ENCODE measurements at regions not wholly inside any gene's neighbourhood (a gene's known extent, or its start where the extent isn't known, plus 50 kb on each side); places are given as distances from the start of the nearest gene placed in this dataset.

DNA sequence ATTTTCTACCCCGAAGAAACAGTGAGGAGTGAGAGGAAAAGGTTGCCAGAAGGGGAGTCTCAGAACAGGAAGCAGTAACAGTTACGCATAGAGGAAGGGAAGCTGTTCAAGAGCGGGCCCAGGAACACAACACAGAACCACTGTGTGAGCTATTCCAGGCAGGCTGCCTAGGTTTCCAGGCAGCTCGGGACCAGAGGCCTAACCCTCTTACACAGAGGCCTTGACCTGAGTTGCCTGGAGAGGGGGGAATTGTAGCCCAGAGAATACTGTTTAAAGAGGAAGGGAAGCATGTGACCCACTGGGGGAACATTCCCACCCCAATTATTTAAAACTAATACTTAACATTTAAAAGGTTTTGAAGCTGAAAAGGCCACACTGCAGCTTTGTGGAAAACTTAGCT lies 93.3 kb upstream of the ZNF98 start:
- Histone ChIP-seq H3K23me2 (ENCODE audit: low read depth, low read length) (no peaks in the 10 kb centered on the region), H3K18ac (ENCODE audit: extremely low read depth, low read length) (no peak overlapping the region), H3K4me2 (ENCODE audit: insufficient read depth in 1 of 2, low read depth in 2 of 2, low read length in 2 of 2) (no peak overlapping the region), H2AK5ac (ENCODE audit: low read depth, low read length) (no peak overlapping the region), H4K5ac (ENCODE audit: insufficient read length, low read depth, low read length) (no peak overlapping the region), H3K9me3 (ENCODE audit: insufficient read depth in 2 of 2, low read depth in 1 of 2, low read length in 1 of 2) (peaks cover 56 to 95% of the 10 kb centered on the region in 2 experiments), H4K91ac (replicated peaks; ENCODE audit: insufficient read length, low read length) (no peak overlapping the region), H3K56ac (replicated peaks; ENCODE audit: insufficient read length, low read depth, low read length) (no peak overlapping the region), H2BK12ac (ENCODE audit: low read depth, low read length) (no peak overlapping the region), H3K27me3 (replicated peaks in 1 of 4; ENCODE audit: control insufficient read depth in 3 of 4, extremely low read depth in 1 of 4, insufficient read depth in 3 of 4, low read length in 3 of 4) (no peaks in the 10 kb centered on the region), H2AFZ (ENCODE audit: low read length) (no peak overlapping the region), H4K20me1 (replicated peaks in 1 of 2; ENCODE audit: control insufficient read depth in 1 of 2, insufficient read depth in 2 of 2, low read length in 2 of 2) (no peaks in the 10 kb centered on the region), H3K23ac (ENCODE audit: insufficient read length) (no peak overlapping the region), H2BK120ac (replicated peaks; ENCODE audit: low read depth, low read length) (no peak overlapping the region), H4K8ac (ENCODE audit: extremely low read depth, insufficient read depth, low read length) (no peak overlapping the region), H3K9ac (replicated peaks in 1 of 4; ENCODE audit: extremely low read depth in 1 of 4, low read depth in 3 of 4, low read length in 3 of 4) (no peak overlapping the region), H3K14ac (ENCODE audit: insufficient read length) (no peak overlapping the region), H2BK20ac (ENCODE audit: low read length) (no peak overlapping the region), H3K4ac (replicated peaks; ENCODE audit: insufficient read length, low read depth, low read length) (no peak overlapping the region), H3K36me3 (ENCODE audit: control insufficient read depth in 2 of 4, insufficient read depth in 4 of 4, low read length in 3 of 4) (no peaks in the 10 kb centered on the region), H3K79me1 (ENCODE audit: low read depth, low read length) (no peaks in the 10 kb centered on the region; the same call in 1 of the 2 replicates), H2BK5ac (ENCODE audit: low read depth, low read length) (no peak overlapping the region), H3K79me2 (ENCODE audit: control insufficient read depth in 1 of 2, insufficient read depth in 2 of 2, low read length in 2 of 2) (no peaks in the 10 kb centered on the region), H3K4me3 (ENCODE audit: extremely low read depth in 1 of 4, insufficient read depth in 2 of 4, low read depth in 3 of 4, low read length in 4 of 4) (no peak overlapping the region), H2BK15ac (ENCODE audit: low read length) (no peak overlapping the region), H3K27ac (ENCODE audit: low read depth, low read length) (no peak overlapping the region), H3K4me1 (replicated peaks in 1 of 4; ENCODE audit: control insufficient read depth in 3 of 4, insufficient read depth in 4 of 4, low read length in 3 of 4) (no peaks in the 10 kb centered on the region)
- ChIA-PET CTCF (ENCODE audit: partially characterized antibody) (no interaction called here), POLR2A (ENCODE audit: partially characterized antibody) (no interaction called here)
- TF ChIP-seq CHD2 (IDR thresholded peaks at IDR 0.05; ENCODE audit: low read length) (no peak), TBP (IDR thresholded peaks at IDR 0.05; ENCODE audit: low read depth, low read length) (no peak), SP1 (IDR thresholded peaks at IDR 0.05; ENCODE audit: low read depth, low read length) (no peak), CBX8 (IDR thresholded peaks at IDR 0.05; ENCODE audit: borderline replicate concordance, low read depth, low read length) (no peak), SIN3A (conservative IDR thresholded peaks at IDR 0.05 in 1 of 2, IDR thresholded peaks at IDR 0.05 in 1 of 2; ENCODE audit: low read depth in 1 of 2, low read length in 2 of 2) (no peak)
- FAIRE-seq (no peak), DNase-seq (ENCODE audit: low read depth in 1 of 2, low spot score in 2 of 2) (no peak)
- 74% methylated on average over 4 of the region's 4 CpGs; no CpG with 5 or more reads in 1 of the 2 experiments for WGBS, 2 experiments (ENCODE audit: extremely low coverage in 1 of 2, insufficient coverage in 1 of 2, insufficient read length in 1 of 2, insufficient replicate concordance in 2 of 2, low coverage in 1 of 2, low lambda C conversion rate in 2 of 2, missing lambda C conversion rate in 1 of 2)

Data from H1 (cell line).